ENCODE measurements at regions not wholly inside any gene's neighbourhood (a gene's known extent, or its start where the extent isn't known, plus 50 kb on each side); places are given as distances from the start of the nearest gene placed in this dataset.
"Not testable (repeated sequence)": the region's sequence is repeated elsewhere in the genome, so short reads cannot be mapped to it uniquely, and the experiment has no call there.

GRCh38 chr4:169934794-169935429, 91.3 kb downstream of the MFAP3L start:
- H3K36me3 Mint-ChIP-seq (ENCODE audit: low read depth) = no peaks in the 10 kb centered on the region
- ChIA-PET POLR2A (no interaction called here), CTCF (no interaction called here)
- no peak overlapping the region for H3K27ac Mint-ChIP-seq
- ATAC-seq = no peak
- no peaks in the 10 kb centered on the region for H3K27me3 Mint-ChIP-seq
- H3K9me3 Mint-ChIP-seq = no peaks in the 10 kb centered on the region
- H3K4me3 Mint-ChIP-seq = no peak overlapping the region
- DNase-seq = no peak
- no peaks in the 10 kb centered on the region for H3K4me1 Mint-ChIP-seq (ENCODE audit: low read depth)
- intact Hi-C loops (cut with micrococcal nuclease) = no loop called here
- TF ChIP-seq CTCF (IDR thresholded peaks at IDR 0.05) = no peak

GRCh38 chr4:169933531-169933930, 92.7 kb downstream of the MFAP3L start:
- ATAC-seq = no peak
- Mint-ChIP-seq H3K9me3 (no peaks in the 10 kb centered on the region), H3K4me1 (ENCODE audit: low read depth) (no peaks in the 10 kb centered on the region), H3K27me3 (no peaks in the 10 kb centered on the region), H3K4me3 (no peak overlapping the region), H3K27ac (no peak overlapping the region), H3K36me3 (ENCODE audit: low read depth) (no peaks in the 10 kb centered on the region)
- POLR2A ChIA-PET = no interaction called here
- intact Hi-C loops (cut with micrococcal nuclease) = no loop called here
- no peak for DNase-seq
- no peak for TF ChIP-seq CTCF (IDR thresholded peaks at IDR 0.05)
- CTCF ChIA-PET = no interaction called here

- H3K36me3 Mint-ChIP-seq (ENCODE audit: low read depth) = no peaks in the 10 kb centered on the region
- intact Hi-C loops (cut with micrococcal nuclease) = no loop called here
- DNase-seq (no peak), ATAC-seq (no peak)
- POLR2A ChIA-PET = no interaction called here
- H3K27ac Mint-ChIP-seq = no peak overlapping the region
- H3K4me1 Mint-ChIP-seq (ENCODE audit: low read depth) = no peaks in the 10 kb centered on the region
- H3K27me3 Mint-ChIP-seq = peaks cover 2% of the 10 kb centered on the region
- H3K4me3 Mint-ChIP-seq = no peak overlapping the region
- TF ChIP-seq CTCF (IDR thresholded peaks at IDR 0.05) = no peak
- H3K9me3 Mint-ChIP-seq = no peaks in the 10 kb centered on the region
- CTCF ChIA-PET = no interaction called here
These were observed 94.2 kb downstream of the MFAP3L start for GRCh38 chr4:169931964-169932363.

- intact Hi-C loops (cut with micrococcal nuclease); H3K9me3 Mint-ChIP-seq; CTCF ChIA-PET; H3K4me1 Mint-ChIP-seq (ENCODE audit: low read depth); POLR2A ChIA-PET; ATAC-seq; DNase-seq; H3K4me3 Mint-ChIP-seq; H3K27ac Mint-ChIP-seq; H3K27me3 Mint-ChIP-seq; H3K36me3 Mint-ChIP-seq (ENCODE audit: low read depth): not testable (repeated sequence)
These were observed 95.4 kb downstream of the MFAP3L start for GRCh38 chr4:169930755-169931154.

GRCh38 chr4:169927280-169927679, 98.9 kb downstream of the MFAP3L start:
- no peak for ATAC-seq
- no peak for TF ChIP-seq CTCF (IDR thresholded peaks at IDR 0.05)
- no peak for DNase-seq
- Mint-ChIP-seq H3K9me3 (no peaks in the 10 kb centered on the region), H3K36me3 (ENCODE audit: low read depth) (no peaks in the 10 kb centered on the region), H3K4me3 (no peak overlapping the region), H3K27me3 (peaks cover 4% of the 10 kb centered on the region), H3K27ac (no peak overlapping the region), H3K4me1 (ENCODE audit: low read depth) (no peaks in the 10 kb centered on the region)
- intact Hi-C loops (cut with micrococcal nuclease) = no loop called here
- ChIA-PET CTCF (no interaction called here), POLR2A (no interaction called here)

DNA sequence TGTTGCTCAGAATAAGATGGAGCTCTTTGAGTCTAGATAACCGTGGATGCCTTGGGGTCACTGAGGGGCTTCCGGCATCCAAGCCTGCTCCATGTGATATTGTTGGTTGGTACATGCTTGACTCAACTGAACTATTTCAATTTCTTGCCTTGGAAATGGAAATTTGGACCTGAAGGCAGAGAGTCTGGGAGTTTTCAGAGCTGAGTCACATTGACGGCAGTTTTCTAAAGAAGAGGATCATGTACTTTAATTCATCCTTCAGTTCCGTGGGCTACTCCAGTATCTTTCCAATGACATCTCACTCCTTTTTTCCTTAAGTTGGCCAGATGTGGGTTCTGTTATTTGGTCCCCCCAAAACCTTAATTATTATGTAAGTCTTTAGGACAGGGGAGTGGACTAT, 100.5 kb downstream of the MFAP3L start:
- TF ChIP-seq CTCF (IDR thresholded peaks at IDR 0.05) = no peak
- Mint-ChIP-seq H3K27me3 (peaks cover 4% of the 10 kb centered on the region), H3K9me3 (no peaks in the 10 kb centered on the region), H3K27ac (no peak overlapping the region), H3K4me3 (no peak overlapping the region), H3K36me3 (ENCODE audit: low read depth) (no peaks in the 10 kb centered on the region), H3K4me1 (ENCODE audit: low read depth) (no peaks in the 10 kb centered on the region)
- ChIA-PET POLR2A (no interaction called here), CTCF (no interaction called here)
- DNase-seq (no peak), ATAC-seq (no peak)
- intact Hi-C loops (cut with micrococcal nuclease) = no loop called here

All from activated CD8-positive, alpha-beta T cell treated with anti-CD3 and anti-CD28 coated beads for 36 hours (primary cell).